IMR-90 (cell line): ENCODE measurements at regions not wholly inside any gene's neighbourhood (a gene's known extent, or its start where the extent isn't known, plus 50 kb on each side); places are given as distances from the start of the nearest gene placed in this dataset.

Experiments used
- ATAC-seq: fragments of 200-7000 bp; cut with Tn5 transposase; 2 replicates; pipeline ENCODE4 v1.9.1; 2020; ENCODE audit warnings: low read depth, mild to moderate bottlenecking, moderate library complexity
- BruUV-seq: library from RNA; stranded (reverse); fragments of 400-500 nt; replicated peaks from 2 replicates; lab custom pipeline; 2021; lab: Mats Ljungman, UMichigan
- CTCF ChIA-PET: fragments of 300-600 bp; formaldehyde crosslinking; extraction: SDS; loops from one replicate; lab custom pipeline; 2021; ENCODE audit warnings: antibody characterized with exemption; lab: Yijun Ruan, JAX
- POLR2A ChIA-PET: fragments of 300-600 bp; sonication (Branson Sonifier 250); formaldehyde crosslinking; loops from one replicate; lab custom pipeline; 2022; ENCODE audit warnings: antibody characterized with exemption; ENCODE audit not compliant: unreplicated experiment; lab: Charles Lee
- DNase-seq: peaks from one replicate; pipeline ENCODE4 v3.0.0; 2013
- H2AFZ ChIP-seq: replicated peaks from 2 replicates; pipeline ENCODE3; 2013; ENCODE audit warnings: low read length, mild to moderate bottlenecking; ENCODE audit not compliant: poor library complexity
- H2AK5ac ChIP-seq: 2 replicates; pipeline ENCODE4 v1.6.1; 2013; ENCODE audit warnings: low read depth, low read length, inconsistent platforms
- H2AK9ac ChIP-seq: replicated peaks from 2 replicates; pipeline ENCODE3; 2013; ENCODE audit warnings: mild to moderate bottlenecking, low read depth, low read length, moderate library complexity; ENCODE audit not compliant: poor library complexity
- H2BK120ac ChIP-seq: 2 replicates; pipeline ENCODE4 v1.6.1; 2013; ENCODE audit warnings: low read depth, low read length, inconsistent platforms
- H2BK15ac ChIP-seq: 3 replicates; pipeline ENCODE4 v1.6.1; 2013; ENCODE audit warnings: low read depth, low read length, inconsistent platforms
- H2BK20ac ChIP-seq: 2 replicates; pipeline ENCODE4 v1.6.1; 2013; ENCODE audit warnings: low read depth, mild to moderate bottlenecking, inconsistent platforms, low read length, moderate library complexity
- H2BK5ac ChIP-seq: 2 replicates; pipeline ENCODE4 v1.6.1; 2013; ENCODE audit warnings: mild to moderate bottlenecking, low read depth, low read length, inconsistent platforms; ENCODE audit not compliant: poor library complexity, severe bottlenecking
- H3K14ac ChIP-seq: replicated peaks from 2 replicates; pipeline ENCODE4 v1.6.1; 2013; ENCODE audit warnings: low read depth, low read length, inconsistent platforms
- H3K18ac ChIP-seq: 2 replicates; pipeline ENCODE4 v1.6.1; 2013; ENCODE audit warnings: low read depth, low read length, control low read depth
- H3K23ac ChIP-seq: 2 replicates; pipeline ENCODE4 v1.6.1; 2013; ENCODE audit warnings: low read depth, low read length, inconsistent platforms
- H3K27ac ChIP-seq: 2 replicates; pipeline ENCODE4 v1.5.1; 2013; ENCODE audit warnings: mild to moderate bottlenecking, control low read depth, low read length; ENCODE audit not compliant: insufficient read depth
- H3K27me3 ChIP-seq: 2 replicates; pipeline ENCODE4 v1.6.1; 2013; ENCODE audit warnings: low read length; ENCODE audit not compliant: control insufficient read depth, insufficient read depth
- H3K36me3 ChIP-seq: 2 replicates; pipeline ENCODE4 v1.6.1; 2013; ENCODE audit warnings: low read length, mixed read lengths; ENCODE audit not compliant: control insufficient read depth, insufficient read depth
- H3K4ac ChIP-seq: 2 replicates; pipeline ENCODE4 v1.6.1; 2013; ENCODE audit warnings: low read depth, low read length, inconsistent platforms
- H3K4me1 ChIP-seq: 2 replicates; pipeline ENCODE4 v1.6.1; 2013; ENCODE audit warnings: low read length, mixed read lengths; ENCODE audit not compliant: control insufficient read depth, insufficient read depth
- H3K4me2 ChIP-seq: 2 replicates; pipeline ENCODE4 v1.6.1; 2013; ENCODE audit warnings: low read depth, mild to moderate bottlenecking, control low read depth, low read length, moderate library complexity
- H3K4me3 ChIP-seq: 2 replicates; pipeline ENCODE4 v1.5.1; 2013; ENCODE audit warnings: low read depth, mild to moderate bottlenecking, control low read depth, low read length, moderate library complexity; ENCODE audit not compliant: insufficient read depth
- H3K56ac ChIP-seq: 2 replicates; pipeline ENCODE4 v1.6.1; 2013; ENCODE audit warnings: low read length, inconsistent platforms; ENCODE audit not compliant: insufficient read depth; ENCODE audit errors: extremely low read depth
- H3K79me1 ChIP-seq, 2 experiments: 2 replicates each; pipeline ENCODE4 v1.6.1; 2013; ENCODE audit warnings: low read length in 2 of 2, inconsistent platforms in 1 of 2, low read depth in 1 of 2
- H3K9ac ChIP-seq: 2 replicates; pipeline ENCODE4 v1.6.1; 2013; ENCODE audit warnings: low read depth, low read length, control low read depth
- H3K9me1 ChIP-seq: 2 replicates; pipeline ENCODE4 v1.6.1; 2013; ENCODE audit warnings: low read length, inconsistent platforms; ENCODE audit not compliant: insufficient read depth
- H3K9me3 ChIP-seq: 2 replicates; pipeline ENCODE4 v1.6.1; 2013; ENCODE audit warnings: low read length; ENCODE audit not compliant: control insufficient read depth, insufficient read depth
- H4K20me1 ChIP-seq: 2 replicates; pipeline ENCODE4 v1.6.1; 2013; ENCODE audit warnings: low read length, inconsistent platforms; ENCODE audit not compliant: insufficient read depth
- H4K5ac ChIP-seq: 2 replicates; pipeline ENCODE4 v1.6.1; 2013; ENCODE audit warnings: mild to moderate bottlenecking, low read depth, low read length, control low read depth
- H4K8ac ChIP-seq, 2 experiments: 2 replicates each; pipeline ENCODE4 v1.6.1; 2013; ENCODE audit warnings: low read depth in 2 of 2, low read length in 2 of 2, control low read depth in 1 of 2, inconsistent platforms in 1 of 2
- H4K91ac ChIP-seq: 2 replicates; pipeline ENCODE4 v1.6.1; 2013; ENCODE audit warnings: low read depth, low read length, inconsistent platforms; ENCODE audit not compliant: insufficient read depth
- FOS ChIP-seq: fragments of 150-350 bp; IDR thresholded peaks from 2 replicates; pipeline ENCODE4 v1.6.1; 2016; ENCODE audit warnings: low read depth, low read length
- RCOR1 ChIP-seq: IDR thresholded peaks from 2 replicates; pipeline ENCODE4 v1.6.1; 2012; ENCODE audit warnings: mild to moderate bottlenecking, low read length, improper control_type of control experiment; ENCODE audit not compliant: insufficient replicate concordance
- RFX5 ChIP-seq: IDR thresholded peaks from 2 replicates; pipeline ENCODE4 v1.8.0; 2012; ENCODE audit warnings: low read depth, mild to moderate bottlenecking, low read length, moderate library complexity
- WGBS, 2 experiments: methylation state at CpG; one replicate each; pipeline versions ENCODE4 v1.1.5 to v1.1.7; 2013; ENCODE audit warnings: missing lambda C conversion rate in 2 of 2; ENCODE audit not compliant: insufficient read length in 1 of 2; ENCODE audit errors: extremely low coverage in 2 of 2; 5-methylcytosine and 5-hydroxymethylcytosine counted together
- dilution Hi-C: fragments of 300-500 bp; cut with HindIII; formaldehyde crosslinking; loops from one replicate; pipeline ENCODE4 v1.14.3; 2018; ENCODE audit warnings: low sequenced_read_pairs; ENCODE audit not compliant: unreplicated experiment
- in situ Hi-C: fragments of 300-500 bp; cut with MboI; formaldehyde crosslinking; loops from 3 replicates; pipeline ENCODE4 v1.14.3; 2019; ENCODE audit warnings: low sequenced_read_pairs, inconsistent platforms, mixed read lengths
- intact Hi-C: fragments of 100-400 bp; cut with micrococcal nuclease; formaldehyde crosslinking; loops from 2 replicates; pipeline ENCODE4 v1.10.0; 2022

DNA sequence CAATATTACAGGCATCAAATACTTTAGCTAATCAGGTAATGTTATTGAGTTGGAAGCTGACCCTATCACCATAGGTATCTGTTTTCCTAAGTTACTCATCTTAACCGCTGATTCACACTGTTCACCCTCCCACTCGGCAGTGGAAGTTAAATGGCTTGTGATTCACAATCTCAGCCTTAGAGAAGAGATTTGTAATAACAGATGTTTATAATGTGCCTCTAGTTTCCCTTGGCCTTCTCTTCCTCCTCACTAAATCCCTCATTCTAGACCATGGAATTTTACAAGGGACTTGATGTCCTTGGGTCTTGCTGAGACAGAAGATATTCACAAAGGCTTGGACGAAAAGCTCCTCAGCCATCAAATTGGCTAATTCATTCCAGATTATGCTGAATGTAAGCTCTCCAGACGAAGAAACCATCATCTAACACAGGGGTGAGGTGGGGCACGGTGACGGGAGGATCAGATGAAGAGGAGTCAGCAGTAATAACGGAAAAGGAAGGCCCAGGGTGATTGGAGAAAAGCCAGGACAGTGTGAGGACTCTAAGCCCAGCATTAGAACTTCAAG, 931.7 kb downstream of the MCTP2 start:
- H3K4me2 ChIP-seq, result peak overlapping the region; percentile 14; the same call in 1 of the 2 replicates
- no peak overlapping the region for H3K9ac ChIP-seq

More for the DNA sequence above, 931.7 kb downstream of the MCTP2 start:
- H3K14ac ChIP-seq, result 0 out of 2 replicates have a peak overlapping the region, but pooled peaks have one; percentile 56
- no peak overlapping the region for H2AK5ac ChIP-seq
- peak overlapping the region; percentile 31 for H2BK5ac ChIP-seq
- no peak overlapping the region; the same call in 1 of the 2 replicates for H3K23ac ChIP-seq
- peak overlapping the region; percentile 4 for H2AK9ac ChIP-seq
- DNase-seq (peak; percentile 91), ATAC-seq (peak; percentile 88)
- no TSS peak for BruUV-seq
- dilution Hi-C loops (no loop called here), intact Hi-C loops (no loop called here), in situ Hi-C loops (no loop called here)
- H3K4me3 ChIP-seq, result no peak overlapping the region
- H3K27ac ChIP-seq, result no peak overlapping the region
- H3K4ac ChIP-seq, result peak overlapping the region; percentile 44
- H4K91ac ChIP-seq, result peak overlapping the region; percentile 20
- H3K18ac ChIP-seq, result peak overlapping the region; percentile 9; the same call in 1 of the 2 replicates
- H3K36me3 ChIP-seq, result no peaks in the 10 kb centered on the region
- no peak overlapping the region for H4K5ac ChIP-seq
- H3K56ac ChIP-seq, result no peak overlapping the region
- H2BK120ac ChIP-seq, result peak overlapping the region; percentile 38
- H4K8ac ChIP-seq, result 0 out of 4 replicates have a peak overlapping the region, but pooled peaks of 1 of the 2 experiments have one; percentile 21
- no peaks in the 10 kb centered on the region for H3K79me1 ChIP-seq
- no peaks in the 10 kb centered on the region for H3K9me3 ChIP-seq
- H4K20me1 ChIP-seq, result no peaks in the 10 kb centered on the region
- H2AFZ ChIP-seq, result peak overlapping the region; percentile 15
- CTCF ChIA-PET, result interaction anchor here (0.5 to 0.6 kb wide), 2 partner anchors 11 to 13 kb away, joined by 3 to 5 read pairs; no protein-coding TSS in a partner anchor
- 0 out of 2 replicates have a peak, but pooled peaks cover 2% of the 10 kb centered on the region for H3K27me3 ChIP-seq
- WGBS, 2 experiments, result no CpG with 5 or more reads among the region's 7 CpGs
- H2BK20ac ChIP-seq, result peak overlapping the region; percentile 40; the same call in 1 of the 2 replicates
- POLR2A ChIA-PET, result no interaction called here
- H3K9me1 ChIP-seq, result no peaks in the 10 kb centered on the region
- H3K4me1 ChIP-seq, result peaks cover 4% of the 10 kb centered on the region
- no peak overlapping the region for H2BK15ac ChIP-seq
- no peak for TF ChIP-seq RCOR1
- TF ChIP-seq FOS, result peak; percentile 56
- TF ChIP-seq RFX5, result no peak
